Putamen (tissue), 1 donor: ENCODE measurements at regions not wholly inside any gene's neighbourhood (a gene's known extent, or its start where the extent isn't known, plus 50 kb on each side); places are given as distances from the start of the nearest gene placed in this dataset.
A peak's percentile ranks its signal among the peaks of the same experiment; 100 is the strongest.

Source experiments
- DNase-seq: peaks from one replicate; pipeline ENCODE4 v3.0.0-alpha.2; 2016; ENCODE audit warnings: low spot score

DNA sequence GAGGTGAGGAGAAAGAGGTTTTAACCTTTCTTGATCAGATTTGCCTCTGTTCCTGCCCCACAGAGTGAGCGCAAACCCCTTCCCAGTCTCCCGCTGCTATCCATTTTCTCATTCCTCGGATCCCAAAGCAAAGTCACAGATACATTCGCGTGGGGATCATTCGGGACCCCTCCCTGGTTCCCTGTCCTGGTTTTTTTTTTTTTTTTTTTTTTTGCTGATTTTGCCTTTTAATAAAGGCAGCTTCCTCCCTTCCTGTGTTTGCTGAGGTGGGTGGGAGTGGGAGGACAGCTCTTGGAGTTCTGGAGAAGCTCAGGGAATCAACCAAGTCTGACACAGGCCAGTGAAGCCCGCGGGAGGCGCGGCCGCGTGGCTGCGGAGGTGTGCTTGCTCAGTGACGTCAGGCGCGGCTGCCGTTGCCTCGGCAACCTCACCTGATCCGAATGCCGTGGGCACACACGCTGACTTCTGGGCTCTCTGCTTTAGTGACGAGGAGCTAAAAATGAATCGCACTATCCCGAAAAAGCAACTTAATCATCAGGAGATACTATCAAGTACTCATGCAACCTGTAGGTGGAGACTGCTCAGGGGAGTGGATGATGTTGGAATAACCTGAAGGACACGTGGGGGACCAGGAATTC lies 106.4 kb downstream of the TBX19 start:
- peak; percentile 87 for DNase-seq

DNA sequence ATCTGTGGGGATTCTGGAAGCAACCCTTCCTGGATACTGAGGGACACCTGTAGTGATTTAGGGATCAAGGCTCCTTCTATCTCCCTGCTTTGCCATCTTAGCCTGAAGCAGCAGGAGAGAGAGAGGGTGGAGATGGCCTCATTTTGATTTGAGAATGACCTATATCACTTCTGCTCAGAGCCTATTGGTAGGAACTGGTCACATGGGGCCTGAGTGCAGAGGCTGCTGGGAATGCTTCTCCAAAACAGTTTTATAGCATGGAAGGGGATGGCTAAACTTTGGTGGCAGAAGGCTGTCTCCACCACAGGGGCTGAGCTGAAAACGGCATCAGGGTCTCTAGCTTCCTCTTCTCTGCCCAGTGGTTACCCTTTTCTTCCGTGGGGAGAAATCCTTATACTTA lies 105.8 kb downstream of the TBX19 start:
- no peak for DNase-seq

DNA sequence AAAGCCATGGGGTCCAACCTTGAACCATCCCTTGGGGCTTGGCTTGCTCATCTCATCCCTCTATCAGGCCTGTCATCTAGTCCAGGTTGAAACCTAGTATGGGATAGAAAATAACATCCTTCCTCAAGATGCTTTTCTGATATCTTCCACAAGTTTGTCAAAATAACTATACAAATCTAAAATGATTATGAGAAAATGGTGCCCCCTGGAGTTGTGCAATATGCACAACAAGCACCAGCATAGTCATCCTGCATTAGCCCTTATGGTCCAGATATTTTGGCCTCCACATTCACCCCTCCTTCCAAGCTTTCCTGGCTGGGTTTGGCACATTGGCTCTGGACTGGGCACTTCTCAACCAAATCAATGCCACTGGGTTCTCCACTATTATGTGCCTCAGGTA lies 101.2 kb downstream of the TBX19 start:
- no peak for DNase-seq

DNA sequence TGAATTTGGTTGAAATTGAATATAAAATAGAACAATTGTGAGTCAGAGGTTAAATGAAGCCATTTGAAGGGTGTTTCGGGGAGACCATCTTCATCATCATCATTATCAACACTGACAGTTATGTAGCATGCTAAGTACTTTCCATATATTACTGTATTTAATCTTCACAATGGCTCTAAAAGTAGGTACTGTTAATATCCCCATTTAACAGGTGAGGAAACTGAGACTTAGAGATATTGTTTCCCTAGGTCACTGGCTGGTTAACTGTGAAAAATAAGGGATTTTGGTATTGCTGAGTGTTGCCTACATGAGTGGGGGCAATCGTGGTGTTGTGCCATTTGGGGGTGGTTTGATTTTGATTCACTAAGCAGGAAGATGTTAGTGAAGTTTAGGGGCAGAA lies 100.3 kb downstream of the TBX19 start:
- DNase-seq = no peak

DNA sequence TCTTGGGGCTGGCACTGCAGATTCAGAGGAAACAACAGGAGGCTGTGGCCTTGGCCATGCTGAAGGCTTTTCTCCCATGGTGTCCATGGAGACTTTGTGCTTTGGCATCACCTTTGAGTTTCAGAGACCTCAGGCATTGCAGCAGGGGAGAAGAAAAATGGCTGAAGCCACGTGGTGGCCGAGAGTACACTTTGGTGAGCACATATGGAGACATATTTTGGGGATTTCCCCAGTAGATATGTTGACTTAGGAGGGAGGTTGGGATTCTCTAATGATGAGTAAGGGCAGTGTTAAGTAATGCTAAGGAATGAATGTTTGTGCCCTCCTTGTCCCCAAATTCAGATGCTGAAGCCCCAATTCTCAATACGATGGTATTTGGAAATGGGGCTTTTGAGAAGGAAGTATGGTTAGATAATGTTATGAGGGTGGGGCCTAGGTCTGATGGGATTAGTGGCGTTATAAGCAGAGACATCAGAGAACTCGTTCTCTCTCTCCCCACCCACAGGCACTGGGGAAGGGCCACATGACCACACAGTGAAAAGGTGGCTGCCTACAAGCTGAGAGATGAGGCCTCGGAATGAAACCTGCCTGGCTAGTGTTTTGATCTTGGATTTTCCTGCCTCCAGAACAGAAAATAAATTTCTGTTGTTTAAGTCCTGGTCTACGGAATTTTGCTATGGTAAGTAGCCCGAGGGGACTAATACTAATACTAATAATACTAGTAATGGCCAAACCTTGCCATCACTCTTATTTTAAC lies 98.6 kb downstream of the TBX19 start:
- no peak for DNase-seq

DNA sequence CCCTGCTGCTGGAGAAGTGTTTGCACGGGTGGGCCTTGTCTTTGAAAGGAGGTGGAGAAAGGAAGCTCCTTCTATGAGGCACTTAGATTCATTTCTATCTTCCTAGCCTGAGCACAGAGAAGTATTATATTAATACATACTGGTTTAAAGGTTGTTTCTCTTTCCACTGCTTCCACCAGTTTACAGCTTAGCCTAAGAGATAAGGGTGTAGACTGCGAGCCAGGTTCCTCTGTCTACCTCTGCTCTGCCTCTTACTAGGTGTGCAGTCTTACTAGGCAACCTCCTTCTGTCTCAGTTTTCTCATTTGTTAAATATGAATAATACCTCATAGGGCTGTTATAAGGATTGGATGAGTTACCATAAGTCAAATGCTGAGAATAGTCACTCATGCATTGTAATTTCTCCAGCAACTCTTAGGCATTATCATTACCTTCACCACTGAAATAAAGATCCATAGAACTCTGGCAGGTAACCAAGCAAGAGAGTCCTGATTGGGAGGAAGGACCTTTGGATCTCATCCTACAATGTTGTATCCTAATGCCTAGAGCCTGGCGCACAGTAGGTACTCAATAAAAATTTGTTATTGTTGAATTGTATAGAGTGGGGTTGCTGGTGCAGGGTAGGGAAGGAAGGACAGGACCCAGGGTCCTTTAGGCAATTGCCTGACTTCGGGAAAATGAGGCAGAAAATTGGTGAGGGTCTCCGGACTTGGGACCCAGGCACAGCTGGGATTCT lies 95.1 kb downstream of the TBX19 start:
- no peak for DNase-seq

DNA sequence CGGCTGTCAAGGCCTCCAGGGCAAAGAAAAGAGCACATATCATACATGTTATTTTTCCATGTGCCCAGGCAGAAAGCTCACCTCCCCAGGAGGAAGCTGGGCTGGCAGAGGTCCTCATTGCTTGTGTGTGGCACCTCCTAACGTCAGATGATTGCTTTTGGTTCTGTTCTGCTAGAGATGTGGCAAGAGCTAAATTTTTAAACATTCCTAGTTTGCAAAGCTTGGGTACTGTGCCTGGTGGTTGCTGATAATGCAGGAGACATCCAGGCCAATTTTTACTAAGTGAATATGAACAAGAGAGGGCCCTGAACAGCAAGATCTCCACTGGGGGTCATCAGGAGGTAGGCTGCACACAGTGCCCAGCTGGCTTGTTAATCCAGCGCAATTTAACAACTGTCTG lies 93.9 kb downstream of the TBX19 start:
- DNase-seq = no peak

DNA sequence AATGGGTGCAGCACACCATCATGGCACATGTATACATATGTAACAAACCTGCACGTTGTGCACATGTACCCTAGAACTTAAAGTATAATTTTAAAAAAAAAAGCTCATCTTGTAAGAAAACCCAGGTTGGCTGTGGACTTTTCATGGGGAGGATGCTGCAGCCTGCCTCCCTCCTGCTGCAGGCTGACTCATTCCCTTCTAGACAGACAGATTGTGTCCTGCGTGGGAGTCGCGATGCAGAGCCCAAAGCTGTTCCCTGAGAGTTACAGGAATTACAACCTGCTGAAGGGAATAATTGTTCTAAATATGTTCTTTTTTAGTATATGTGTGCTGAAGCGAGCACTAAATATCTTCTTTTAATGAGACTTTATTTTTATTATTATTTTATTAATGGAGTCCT lies 93.2 kb downstream of the TBX19 start:
- peak; percentile 76 for DNase-seq

DNA sequence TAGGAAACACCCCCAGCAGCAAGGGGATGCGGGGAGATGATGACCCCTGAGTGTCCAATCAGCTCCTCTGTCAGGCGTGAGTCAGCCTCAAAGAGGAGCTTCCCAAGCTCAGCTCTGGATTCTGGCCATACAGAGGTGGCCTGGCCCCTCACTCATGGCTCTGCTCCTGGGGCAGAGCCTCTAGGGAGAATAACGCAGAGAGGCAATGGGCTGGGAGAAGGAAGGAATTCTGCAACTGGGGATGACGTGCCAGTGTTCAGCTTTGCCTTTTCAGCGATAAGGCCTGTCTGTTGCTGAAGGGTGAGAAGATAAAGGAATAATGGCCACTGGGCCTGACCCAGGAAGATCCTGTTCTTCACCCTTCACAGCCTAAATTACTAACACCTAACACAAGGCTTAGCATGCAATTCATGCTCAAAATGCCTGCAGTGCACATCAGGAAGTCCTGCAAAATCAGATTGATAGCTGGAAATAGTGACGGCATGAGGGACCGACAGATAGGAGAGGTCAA lies 92.2 kb downstream of the TBX19 start:
- DNase-seq = no peak

DNA sequence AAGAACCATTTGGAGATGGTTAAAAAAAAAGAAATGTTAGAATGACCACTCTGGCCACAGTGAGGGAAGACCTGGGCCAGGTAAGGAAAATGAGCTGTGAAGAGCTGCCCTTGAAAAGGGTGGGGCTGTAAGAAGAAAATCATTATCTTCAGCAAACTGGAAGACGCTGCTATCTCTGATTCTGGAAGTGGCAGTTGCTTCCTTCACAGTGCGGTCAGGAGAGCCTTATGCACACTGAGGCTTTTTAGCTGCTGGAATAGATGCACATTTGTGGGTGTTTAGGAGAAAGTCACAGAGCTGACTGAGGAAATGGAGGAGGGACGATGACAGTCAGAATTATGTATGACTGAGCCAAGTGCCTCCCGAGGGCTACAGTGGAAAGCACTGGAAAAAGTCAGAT lies 91.6 kb downstream of the TBX19 start:
- no peak for DNase-seq

DNA sequence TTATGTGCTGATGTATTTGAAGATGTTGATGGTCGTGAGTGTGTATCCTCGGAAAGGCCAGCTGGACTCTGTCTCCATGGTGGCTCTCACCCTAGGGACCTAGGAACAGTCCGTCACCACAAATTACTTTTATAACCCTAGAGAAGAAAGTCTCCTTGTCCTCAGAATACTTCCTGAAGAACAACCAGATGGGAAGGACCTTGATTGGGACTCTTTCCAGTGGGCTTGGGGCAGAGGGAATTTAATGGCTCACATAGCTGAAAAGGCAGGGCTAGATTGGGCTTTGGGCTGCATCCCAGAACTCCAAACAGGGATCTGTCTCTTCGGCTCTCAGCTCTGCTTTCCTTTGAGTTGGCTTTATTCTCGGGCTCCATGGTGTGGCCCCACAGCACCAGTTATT lies 90.8 kb downstream of the TBX19 start:
- no peak for DNase-seq

DNA sequence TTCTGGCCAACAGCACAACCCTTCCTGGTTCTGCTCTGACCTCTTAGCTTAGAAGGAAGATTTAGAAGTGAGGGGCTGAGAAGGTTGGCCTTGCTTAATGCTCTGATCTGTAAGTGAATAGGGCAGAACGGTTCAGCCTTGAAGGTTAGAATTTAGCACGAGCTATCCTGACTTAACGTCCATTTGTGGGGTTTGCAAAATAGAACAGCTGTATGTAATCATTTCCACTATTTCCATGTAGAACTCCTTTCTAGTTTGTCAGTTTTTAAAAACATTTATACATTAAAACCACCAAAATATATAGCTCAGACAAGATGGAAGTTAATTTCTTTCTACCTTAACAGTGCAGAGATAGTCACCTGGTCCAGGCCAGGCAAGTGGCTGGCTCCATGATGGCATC lies 89.9 kb downstream of the TBX19 start:
- no peak for DNase-seq

DNA sequence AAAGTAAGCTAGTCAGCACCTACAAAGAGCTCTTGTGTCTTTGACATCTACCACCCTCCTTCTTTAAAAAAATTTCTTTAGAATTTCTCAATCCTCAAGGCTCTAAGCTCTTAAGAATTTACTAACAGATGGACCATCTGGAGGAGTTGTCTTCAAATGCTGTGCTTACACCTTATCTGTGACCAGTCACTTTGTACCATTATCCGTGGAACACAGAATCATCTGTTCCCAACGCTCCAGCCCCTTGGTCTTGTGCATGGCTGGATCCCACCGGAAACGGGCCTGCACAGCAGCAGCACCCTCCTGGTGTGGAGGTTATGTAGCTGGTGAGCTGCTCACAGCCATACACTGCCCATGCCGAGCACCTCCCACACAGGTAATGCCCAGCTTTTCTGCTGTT lies 89.0 kb downstream of the TBX19 start:
- DNase-seq = no peak

DNA sequence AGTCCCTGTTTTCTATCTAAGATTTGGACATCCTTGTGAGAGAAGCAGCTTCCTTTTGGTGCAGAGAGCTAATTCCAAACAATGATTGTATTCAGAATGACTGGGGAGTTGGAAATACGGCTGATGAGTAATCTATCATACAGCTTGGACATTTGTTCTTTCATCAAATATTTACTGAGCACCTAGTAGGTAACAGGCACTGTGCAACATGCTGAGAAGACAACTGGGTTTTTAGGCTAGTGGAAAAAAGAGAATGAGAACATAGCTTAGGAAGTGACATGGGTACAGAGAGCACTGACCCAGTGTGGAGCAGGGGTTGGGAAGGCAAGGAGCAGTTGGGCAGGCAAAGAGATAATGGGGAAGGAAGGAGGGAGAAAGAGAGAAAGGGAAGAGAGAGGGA lies 87.5 kb downstream of the TBX19 start:
- no peak for DNase-seq

DNA sequence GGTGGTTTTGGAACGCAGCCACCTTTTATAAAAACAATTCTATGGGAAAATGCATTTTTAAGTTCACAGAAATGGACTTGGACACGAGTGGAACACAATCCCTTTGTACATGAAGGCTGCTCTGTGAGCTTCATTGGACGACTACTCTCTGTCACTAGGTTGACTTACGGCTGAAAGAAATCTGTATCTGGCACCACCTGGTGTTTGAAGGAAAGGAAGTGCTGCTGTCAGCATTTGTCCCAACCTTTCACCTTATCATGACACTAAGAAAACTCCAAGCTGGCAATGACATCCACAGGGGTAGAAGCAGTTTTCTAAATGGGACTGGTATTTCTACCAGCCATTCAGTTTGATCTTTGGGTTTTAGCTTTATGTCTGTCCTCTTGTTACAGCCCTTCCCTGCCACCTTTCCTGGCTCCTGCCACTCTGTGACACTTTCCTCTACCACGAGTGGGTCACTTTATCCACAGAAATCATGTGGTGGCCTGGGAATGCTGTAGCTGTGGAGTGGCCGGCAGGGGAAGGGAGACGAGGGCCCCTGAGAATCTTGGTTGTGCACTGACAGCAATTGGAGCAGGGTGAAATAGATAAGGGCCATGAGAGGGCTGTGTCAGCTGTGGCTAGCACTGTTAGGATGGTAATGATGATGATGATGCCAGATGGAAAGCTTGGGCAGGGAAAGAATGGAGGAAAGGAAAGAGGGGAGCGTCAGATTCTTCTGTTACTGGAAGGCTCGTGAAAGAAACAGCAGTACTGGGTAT lies 85.2 kb downstream of the TBX19 start:
- DNase-seq = no peak
